ENCODE measurements at regions not wholly inside any gene's neighbourhood (a gene's known extent, or its start where the extent isn't known, plus 50 kb on each side); places are given as distances from the start of the nearest gene placed in this dataset.

GRCh38 chr10:94217411-94217810, 145.3 kb downstream of the NOC3L start:
- TF ChIP-seq ZNF331 (CRISPR knock-in tag; IDR thresholded peaks at IDR 0.05; ENCODE audit: low read depth) (no peak), CTCF (conservative IDR thresholded peaks at IDR 0.05; ENCODE audit: low read depth in 2 of 2) (no peak), EZH2 (IDR thresholded peaks at IDR 0.05; ENCODE audit: low read depth, unreplicated experiment) (no peak), POLR2AphosphoS5 (IDR thresholded peaks at IDR 0.05; ENCODE audit: low read depth) (no peak), REST (IDR thresholded peaks at IDR 0.05; ENCODE audit: unreplicated experiment) (no peak), CREB1 (CRISPR knock-in tag; IDR thresholded peaks at IDR 0.05; ENCODE audit: low read depth) (no peak), EZH2phosphoT487 (IDR thresholded peaks at IDR 0.05; ENCODE audit: unreplicated experiment) (no peak), ETS1 (IDR thresholded peaks at IDR 0.05) (no peak), JUNB (IDR thresholded peaks at IDR 0.05; ENCODE audit: unreplicated experiment) (no peak), ZNF114 (CRISPR knock-in tag; IDR thresholded peaks at IDR 0.05) (no peak), STAT1 (IDR thresholded peaks at IDR 0.05; ENCODE audit: unreplicated experiment) (no peak), NANOG (IDR thresholded peaks at IDR 0.05; ENCODE audit: borderline replicate concordance) (no peak)
- TF ChIP-seq, protein P1, sequence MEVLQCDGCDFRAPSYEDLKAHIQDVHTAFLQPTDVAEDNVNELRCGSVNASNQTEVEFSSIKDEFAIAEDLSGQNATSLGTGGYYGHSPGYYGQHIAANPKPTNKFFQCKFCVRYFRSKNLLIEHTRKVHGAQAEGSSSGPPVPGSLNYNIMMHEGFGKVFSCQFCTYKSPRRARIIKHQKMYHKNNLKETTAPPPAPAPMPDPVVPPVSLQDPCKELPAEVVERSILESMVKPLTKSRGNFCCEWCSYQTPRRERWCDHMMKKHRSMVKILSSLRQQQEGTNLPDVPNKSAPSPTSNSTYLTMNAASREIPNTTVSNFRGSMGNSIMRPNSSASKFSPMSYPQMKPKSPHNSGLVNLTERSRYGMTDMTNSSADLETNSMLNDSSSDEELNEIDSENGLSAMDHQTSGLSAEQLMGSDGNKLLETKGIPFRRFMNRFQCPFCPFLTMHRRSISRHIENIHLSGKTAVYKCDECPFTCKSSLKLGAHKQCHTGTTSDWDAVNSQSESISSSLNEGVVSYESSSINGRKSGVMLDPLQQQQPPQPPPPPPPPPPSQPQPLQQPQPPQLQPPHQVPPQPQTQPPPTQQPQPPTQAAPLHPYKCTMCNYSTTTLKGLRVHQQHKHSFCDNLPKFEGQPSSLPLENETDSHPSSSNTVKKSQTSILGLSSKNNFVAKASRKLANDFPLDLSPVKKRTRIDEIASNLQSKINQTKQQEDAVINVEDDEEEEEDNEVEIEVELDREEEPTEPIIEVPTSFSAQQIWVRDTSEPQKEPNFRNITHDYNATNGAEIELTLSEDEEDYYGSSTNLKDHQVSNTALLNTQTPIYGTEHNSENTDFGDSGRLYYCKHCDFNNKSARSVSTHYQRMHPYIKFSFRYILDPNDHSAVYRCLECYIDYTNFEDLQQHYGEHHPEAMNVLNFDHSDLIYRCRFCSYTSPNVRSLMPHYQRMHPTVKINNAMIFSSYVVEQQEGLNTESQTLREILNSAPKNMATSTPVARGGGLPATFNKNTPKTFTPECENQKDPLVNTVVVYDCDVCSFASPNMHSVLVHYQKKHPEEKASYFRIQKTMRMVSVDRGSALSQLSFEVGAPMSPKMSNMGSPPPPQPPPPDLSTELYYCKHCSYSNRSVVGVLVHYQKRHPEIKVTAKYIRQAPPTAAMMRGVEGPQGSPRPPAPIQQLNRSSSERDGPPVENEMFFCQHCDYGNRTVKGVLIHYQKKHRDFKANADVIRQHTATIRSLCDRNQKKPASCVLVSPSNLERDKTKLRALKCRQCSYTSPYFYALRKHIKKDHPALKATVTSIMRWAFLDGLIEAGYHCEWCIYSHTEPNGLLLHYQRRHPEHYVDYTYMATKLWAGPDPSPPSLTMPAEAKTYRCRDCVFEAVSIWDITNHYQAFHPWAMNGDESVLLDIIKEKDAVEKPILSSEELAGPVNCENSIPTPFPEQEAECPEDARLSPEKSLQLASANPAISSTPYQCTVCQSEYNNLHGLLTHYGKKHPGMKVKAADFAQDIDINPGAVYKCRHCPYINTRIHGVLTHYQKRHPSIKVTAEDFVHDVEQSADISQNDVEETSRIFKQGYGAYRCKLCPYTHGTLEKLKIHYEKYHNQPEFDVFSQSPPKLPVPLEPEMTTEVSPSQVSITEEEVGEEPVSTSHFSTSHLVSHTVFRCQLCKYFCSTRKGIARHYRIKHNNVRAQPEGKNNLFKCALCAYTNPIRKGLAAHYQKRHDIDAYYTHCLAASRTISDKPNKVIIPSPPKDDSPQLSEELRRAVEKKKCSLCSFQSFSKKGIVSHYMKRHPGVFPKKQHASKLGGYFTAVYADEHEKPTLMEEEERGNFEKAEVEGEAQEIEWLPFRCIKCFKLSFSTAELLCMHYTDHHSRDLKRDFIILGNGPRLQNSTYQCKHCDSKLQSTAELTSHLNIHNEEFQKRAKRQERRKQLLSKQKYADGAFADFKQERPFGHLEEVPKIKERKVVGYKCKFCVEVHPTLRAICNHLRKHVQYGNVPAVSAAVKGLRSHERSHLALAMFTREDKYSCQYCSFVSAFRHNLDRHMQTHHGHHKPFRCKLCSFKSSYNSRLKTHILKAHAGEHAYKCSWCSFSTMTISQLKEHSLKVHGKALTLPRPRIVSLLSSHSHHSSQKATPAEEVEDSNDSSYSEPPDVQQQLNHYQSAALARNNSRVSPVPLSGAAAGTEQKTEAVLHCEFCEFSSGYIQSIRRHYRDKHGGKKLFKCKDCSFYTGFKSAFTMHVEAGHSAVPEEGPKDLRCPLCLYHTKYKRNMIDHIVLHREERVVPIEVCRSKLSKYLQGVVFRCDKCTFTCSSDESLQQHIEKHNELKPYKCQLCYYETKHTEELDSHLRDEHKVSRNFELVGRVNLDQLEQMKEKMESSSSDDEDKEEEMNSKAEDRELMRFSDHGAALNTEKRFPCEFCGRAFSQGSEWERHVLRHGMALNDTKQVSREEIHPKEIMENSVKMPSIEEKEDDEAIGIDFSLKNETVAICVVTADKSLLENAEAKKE (CRISPR knock-in tag; IDR thresholded peaks at IDR 0.05), result no peak

All from GM23338 (cell line).